ENCODE measurements at regions not wholly inside any gene's neighbourhood (a gene's known extent, or its start where the extent isn't known, plus 50 kb on each side); places are given as distances from the start of the nearest gene placed in this dataset.

GRCh38 chr6:11653028-11653583 lies 115.6 kb downstream of the TMEM170B start:
- Mint-ChIP-seq H3K27me3 (ENCODE audit: low read depth) (peaks cover 15% of the 10 kb centered on the region), H3K4me1 (ENCODE audit: low read depth) (peaks cover 19% of the 10 kb centered on the region), H3K9me3 (no peaks in the 10 kb centered on the region), H3K36me3 (ENCODE audit: insufficient read depth in 2 of 2) (no peaks in the 10 kb centered on the region), H3K27ac (no peak overlapping the region), H3K4me3 (peak overlapping the region in 1 of 2 donors; percentile 26)
- DNase-seq (peak; percentile 64 to 68), ATAC-seq (replicated peaks in 1 of 2) (peak; percentile 90 to 94)

GRCh38 chr6:11654876-11655275 lies 117.3 kb downstream of the TMEM170B start:
- DNase-seq, result no peak
- Mint-ChIP-seq H3K36me3 (ENCODE audit: insufficient read depth in 2 of 2) (no peaks in the 10 kb centered on the region), H3K4me3 (no peak overlapping the region), H3K4me1 (ENCODE audit: low read depth) (peaks cover 19% of the 10 kb centered on the region), H3K27me3 (ENCODE audit: low read depth) (peaks cover 16% of the 10 kb centered on the region), H3K27ac (no peak overlapping the region), H3K9me3 (no peaks in the 10 kb centered on the region)
- ATAC-seq (replicated peaks in 1 of 2), result no peak

- H3K27ac Mint-ChIP-seq, result no peak overlapping the region
- H3K27me3 Mint-ChIP-seq (ENCODE audit: low read depth), result peaks cover 16% of the 10 kb centered on the region
- ATAC-seq (replicated peaks in 1 of 2) (no peak), DNase-seq (no peak)
- H3K9me3 Mint-ChIP-seq, result no peaks in the 10 kb centered on the region
- H3K4me1 Mint-ChIP-seq (ENCODE audit: low read depth), result peaks cover 19% of the 10 kb centered on the region
- H3K36me3 Mint-ChIP-seq (ENCODE audit: insufficient read depth in 2 of 2), result no peaks in the 10 kb centered on the region
- no peak overlapping the region for H3K4me3 Mint-ChIP-seq
Measured at GRCh38 chr6:11656491-11656890, 118.9 kb downstream of the TMEM170B start.

- H3K4me1 Mint-ChIP-seq (ENCODE audit: low read depth), result no peaks in the 10 kb centered on the region
- ATAC-seq (replicated peaks in 1 of 2), result no peak
- no peak overlapping the region for H3K4me3 Mint-ChIP-seq
- H3K27me3 Mint-ChIP-seq (ENCODE audit: low read depth), result peaks cover 16% of the 10 kb centered on the region
- no peak for DNase-seq
- H3K36me3 Mint-ChIP-seq (ENCODE audit: insufficient read depth in 2 of 2), result no peaks in the 10 kb centered on the region
- no peak overlapping the region for H3K27ac Mint-ChIP-seq
- H3K9me3 Mint-ChIP-seq, result no peaks in the 10 kb centered on the region
Measured at GRCh38 chr6:11659757-11660156, 118.8 kb downstream of the ADTRP start.

- no peak for ATAC-seq (replicated peaks in 1 of 2)
- no peaks in the 10 kb centered on the region for H3K9me3 Mint-ChIP-seq
Measured at GRCh38 chr6:11662323-11662722, 116.3 kb downstream of the ADTRP start.

GRCh38 chr6:11663519-11663918 lies 115.1 kb downstream of the ADTRP start:
- peaks cover 14% of the 10 kb centered on the region for H3K4me1 Mint-ChIP-seq (ENCODE audit: low read depth)
- no peaks in the 10 kb centered on the region for H3K9me3 Mint-ChIP-seq
- no peaks in the 10 kb centered on the region for H3K27me3 Mint-ChIP-seq (ENCODE audit: low read depth)
- H3K36me3 Mint-ChIP-seq (ENCODE audit: insufficient read depth in 2 of 2), result peaks cover 0 to 1% of the 10 kb centered on the region in 2 donors
- no peak overlapping the region for H3K4me3 Mint-ChIP-seq
- ATAC-seq (replicated peaks in 1 of 2), result no peak
- no peak overlapping the region for H3K27ac Mint-ChIP-seq
- DNase-seq, result no peak

More at GRCh38 chr6:11662323-11662722, 116.3 kb downstream of the ADTRP start:
- no peak for DNase-seq
- H3K4me1 Mint-ChIP-seq (ENCODE audit: low read depth), result peaks cover 14% of the 10 kb centered on the region
- no peak overlapping the region for H3K27ac Mint-ChIP-seq
- H3K27me3 Mint-ChIP-seq (ENCODE audit: low read depth), result peaks cover 9% of the 10 kb centered on the region
- H3K4me3 Mint-ChIP-seq, result no peak overlapping the region
- H3K36me3 Mint-ChIP-seq (ENCODE audit: insufficient read depth in 2 of 2), result no peaks in the 10 kb centered on the region
